Keratinocyte (primary cell): ENCODE measurements at regions not wholly inside any gene's neighbourhood (a gene's known extent, or its start where the extent isn't known, plus 50 kb on each side); places are given as distances from the start of the nearest gene placed in this dataset.

Source experiments
- DNase-seq: peaks from one replicate; pipeline ENCODE4 v3.0.0-alpha.2; 2011; ENCODE audit warnings: low read depth, missing footprints, low spot score
- FAIRE-seq: peaks from 2 replicates; lab custom pipeline; 2011; peaks lifted over from hg19 to GRCh38; lab: Jason Lieb, UNC
- H2AFZ ChIP-seq: 2 replicates; pipeline ENCODE4 v1.6.0; 2012; ENCODE audit warnings: low read length, control low read depth, inconsistent platforms; ENCODE audit not compliant: control insufficient read depth
- H3K27ac ChIP-seq: 2 replicates; pipeline ENCODE4 v1.5.1; 2011; ENCODE audit warnings: low read length; ENCODE audit not compliant: control insufficient read depth, insufficient read depth
- H3K27me3 ChIP-seq: 3 replicates; pipeline ENCODE4 v1.6.0; 2011; ENCODE audit warnings: low read length; ENCODE audit not compliant: control insufficient read depth, insufficient read depth; ENCODE audit errors: extremely low read depth
- H3K36me3 ChIP-seq, 2 experiments: 2 replicates in 1 of 2; 3 replicates in 1 of 2; pipeline ENCODE4 v1.5.1; 2011; ENCODE audit warnings: low read length in 2 of 2, mild to moderate bottlenecking in 1 of 2; ENCODE audit not compliant: control insufficient read depth in 2 of 2, insufficient read depth in 2 of 2; ENCODE audit errors: extremely low read depth in 1 of 2
- H3K4me1 ChIP-seq: 3 replicates; pipeline ENCODE4 v1.5.1; 2011; ENCODE audit warnings: low read length; ENCODE audit not compliant: control insufficient read depth, insufficient read depth; ENCODE audit errors: extremely low read depth
- H3K4me2 ChIP-seq: 3 replicates; pipeline ENCODE4 v1.6.0; 2011; ENCODE audit warnings: low read depth, low read length; ENCODE audit not compliant: control insufficient read depth, insufficient read depth; ENCODE audit errors: extremely low read depth
- H3K4me3 ChIP-seq, 3 experiments: fragments of 200-600 bp in 1 of 3; sonication (generic) in 1 of 3; 2 replicates in 2 of 3; 3 replicates in 1 of 3; pipeline ENCODE4 v1.5.1; 2011 to 2016; ENCODE audit warnings: low read length in 3 of 3, mild to moderate bottlenecking in 3 of 3, control low read depth in 2 of 3, inconsistent platforms in 1 of 3, low read depth in 1 of 3, mixed read lengths in 1 of 3, mixed run types in 1 of 3, moderate library complexity in 1 of 3; ENCODE audit not compliant: control insufficient read depth in 2 of 3, insufficient read depth in 2 of 3; ENCODE audit errors: extremely low read depth in 1 of 3
- H3K79me2 ChIP-seq: 2 replicates; pipeline ENCODE4 v1.6.0; 2012; ENCODE audit warnings: low read length; ENCODE audit not compliant: control insufficient read depth, insufficient read depth
- H3K9ac ChIP-seq: 3 replicates; pipeline ENCODE4 v1.6.0; 2011; ENCODE audit warnings: low read length; ENCODE audit not compliant: control insufficient read depth, insufficient read depth; ENCODE audit errors: extremely low read depth
- H3K9me1 ChIP-seq: 3 replicates; pipeline ENCODE4 v1.6.0; 2011; ENCODE audit warnings: low read length; ENCODE audit not compliant: control insufficient read depth, insufficient read depth; ENCODE audit errors: extremely low read depth
- H3K9me3 ChIP-seq: 2 replicates; pipeline ENCODE4 v1.5.1; 2012; ENCODE audit warnings: low read depth, low read length; ENCODE audit not compliant: control insufficient read depth
- H4K20me1 ChIP-seq: 3 replicates; pipeline ENCODE4 v1.6.0; 2011; ENCODE audit warnings: low read length; ENCODE audit not compliant: control insufficient read depth, insufficient read depth; ENCODE audit errors: extremely low read depth
- EZH2 ChIP-seq: IDR thresholded peaks from one replicate; pipeline ENCODE4 v1.6.1; 2012; ENCODE audit warnings: inconsistent platforms, mild to moderate bottlenecking, low read length, moderate library complexity
- dilution Hi-C: fragments of 300-500 bp; cut with MboI; formaldehyde crosslinking; loops from one replicate; pipeline ENCODE4 v1.7.0; 2020; ENCODE audit warnings: low sequenced_read_pairs; ENCODE audit not compliant: extremely low pct_ligation_motif_present
- TF ChIP-seq, protein P1 (sequence below), 3 experiments: IDR thresholded peaks in 1 of 3; conservative IDR thresholded peaks in 1 of 3; optimal IDR thresholded peaks in 1 of 3; 2 replicates in 2 of 3; 3 replicates in 1 of 3; pipeline versions ENCODE3 to v1.5.1; 2011; ENCODE audit warnings: low read length in 3 of 3, mild to moderate bottlenecking in 3 of 3, moderate library complexity in 2 of 3, control low read depth in 1 of 3, inconsistent platforms in 1 of 3; ENCODE audit not compliant: insufficient read depth in 2 of 3; ENCODE audit errors: extremely low read depth in 1 of 3

DNA sequence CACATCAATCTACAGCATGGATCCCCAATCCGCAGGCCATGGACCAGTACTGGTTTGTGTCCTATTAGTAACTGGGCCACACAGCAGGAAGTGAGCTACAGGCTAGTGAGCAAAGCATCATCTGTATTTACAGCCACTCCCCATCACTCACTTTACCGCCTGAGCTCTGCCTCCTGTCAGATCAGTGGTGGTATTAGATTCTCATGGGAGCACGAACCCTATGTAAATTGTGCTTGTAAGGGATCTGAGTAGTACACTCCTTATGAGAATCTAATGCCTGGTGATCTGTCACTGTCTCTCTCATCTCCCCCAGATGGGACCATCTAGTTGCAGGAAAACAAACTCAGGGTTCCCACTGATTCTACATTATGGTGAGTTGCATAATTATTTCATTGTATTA is 212.7 kb upstream of the FAM174A start:
- FAIRE-seq (no peak), DNase-seq (no peak)
- Histone ChIP-seq H3K9me1 (no peaks in the 10 kb centered on the region), H4K20me1 (no peaks in the 10 kb centered on the region), H3K4me1 (no peaks in the 10 kb centered on the region), H2AFZ (no peak overlapping the region), H3K9me3 (no peaks in the 10 kb centered on the region), H3K27me3 (no peaks in the 10 kb centered on the region), H3K9ac (no peak overlapping the region), H3K27ac (no peak overlapping the region), H3K36me3 (no peaks in the 10 kb centered on the region), H3K4me3 (no peak overlapping the region), H3K4me2 (no peak overlapping the region), H3K79me2 (no peaks in the 10 kb centered on the region)
- dilution Hi-C loops: no loop called here
- TF ChIP-seq, protein P1, sequence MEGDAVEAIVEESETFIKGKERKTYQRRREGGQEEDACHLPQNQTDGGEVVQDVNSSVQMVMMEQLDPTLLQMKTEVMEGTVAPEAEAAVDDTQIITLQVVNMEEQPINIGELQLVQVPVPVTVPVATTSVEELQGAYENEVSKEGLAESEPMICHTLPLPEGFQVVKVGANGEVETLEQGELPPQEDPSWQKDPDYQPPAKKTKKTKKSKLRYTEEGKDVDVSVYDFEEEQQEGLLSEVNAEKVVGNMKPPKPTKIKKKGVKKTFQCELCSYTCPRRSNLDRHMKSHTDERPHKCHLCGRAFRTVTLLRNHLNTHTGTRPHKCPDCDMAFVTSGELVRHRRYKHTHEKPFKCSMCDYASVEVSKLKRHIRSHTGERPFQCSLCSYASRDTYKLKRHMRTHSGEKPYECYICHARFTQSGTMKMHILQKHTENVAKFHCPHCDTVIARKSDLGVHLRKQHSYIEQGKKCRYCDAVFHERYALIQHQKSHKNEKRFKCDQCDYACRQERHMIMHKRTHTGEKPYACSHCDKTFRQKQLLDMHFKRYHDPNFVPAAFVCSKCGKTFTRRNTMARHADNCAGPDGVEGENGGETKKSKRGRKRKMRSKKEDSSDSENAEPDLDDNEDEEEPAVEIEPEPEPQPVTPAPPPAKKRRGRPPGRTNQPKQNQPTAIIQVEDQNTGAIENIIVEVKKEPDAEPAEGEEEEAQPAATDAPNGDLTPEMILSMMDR (optimal IDR thresholded peaks at IDR 0.05 in 1 of 3, IDR thresholded peaks at IDR 0.05 in 1 of 3, conservative IDR thresholded peaks at IDR 0.05 in 1 of 3; ENCODE audit: extremely low read depth in 1 of 3, insufficient read depth in 2 of 3, low read length in 3 of 3): no peak
- no peak for TF ChIP-seq EZH2

DNA sequence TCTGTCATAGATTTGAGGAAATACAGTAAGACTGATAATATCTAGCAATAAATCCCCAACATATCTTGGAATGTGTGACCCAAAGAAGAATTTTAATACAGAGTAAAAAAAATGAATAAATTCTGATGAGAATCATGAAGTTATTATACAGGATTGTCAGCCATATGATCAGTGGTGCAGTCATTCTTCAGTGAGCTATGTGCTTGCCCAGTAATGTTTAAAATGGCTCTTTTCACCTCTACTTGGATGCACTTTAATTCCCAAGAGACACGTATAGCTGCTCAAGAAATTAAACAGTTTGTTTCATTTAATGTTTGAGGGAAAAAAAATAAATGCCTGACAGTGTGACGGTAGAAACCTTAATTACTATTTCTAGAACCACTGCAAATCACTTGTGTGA is 215.3 kb upstream of the FAM174A start:
- no peak overlapping the region for H2AFZ ChIP-seq
- no peaks in the 10 kb centered on the region for H3K79me2 ChIP-seq
- no peaks in the 10 kb centered on the region for H3K27me3 ChIP-seq
- H3K4me2 ChIP-seq: no peak overlapping the region
- TF ChIP-seq, protein P1 (optimal IDR thresholded peaks at IDR 0.05 in 1 of 3, IDR thresholded peaks at IDR 0.05 in 1 of 3, conservative IDR thresholded peaks at IDR 0.05 in 1 of 3; ENCODE audit: extremely low read depth in 1 of 3, insufficient read depth in 2 of 3, low read length in 3 of 3): no peak
- no peak for TF ChIP-seq EZH2
- H3K36me3 ChIP-seq: no peaks in the 10 kb centered on the region
- no peak for DNase-seq
- no peaks in the 10 kb centered on the region for H3K9me1 ChIP-seq
- H3K4me3 ChIP-seq: no peak overlapping the region
- no peak for FAIRE-seq
- H3K4me1 ChIP-seq: no peaks in the 10 kb centered on the region
- H3K27ac ChIP-seq: no peak overlapping the region
- H4K20me1 ChIP-seq: no peaks in the 10 kb centered on the region
- no peak overlapping the region for H3K9ac ChIP-seq
- dilution Hi-C loops: no loop called here
- H3K9me3 ChIP-seq: no peaks in the 10 kb centered on the region
